ENCODE measurements at regions not wholly inside any gene's neighbourhood (a gene's known extent, or its start where the extent isn't known, plus 50 kb on each side); places are given as distances from the start of the nearest gene placed in this dataset.

DNA sequence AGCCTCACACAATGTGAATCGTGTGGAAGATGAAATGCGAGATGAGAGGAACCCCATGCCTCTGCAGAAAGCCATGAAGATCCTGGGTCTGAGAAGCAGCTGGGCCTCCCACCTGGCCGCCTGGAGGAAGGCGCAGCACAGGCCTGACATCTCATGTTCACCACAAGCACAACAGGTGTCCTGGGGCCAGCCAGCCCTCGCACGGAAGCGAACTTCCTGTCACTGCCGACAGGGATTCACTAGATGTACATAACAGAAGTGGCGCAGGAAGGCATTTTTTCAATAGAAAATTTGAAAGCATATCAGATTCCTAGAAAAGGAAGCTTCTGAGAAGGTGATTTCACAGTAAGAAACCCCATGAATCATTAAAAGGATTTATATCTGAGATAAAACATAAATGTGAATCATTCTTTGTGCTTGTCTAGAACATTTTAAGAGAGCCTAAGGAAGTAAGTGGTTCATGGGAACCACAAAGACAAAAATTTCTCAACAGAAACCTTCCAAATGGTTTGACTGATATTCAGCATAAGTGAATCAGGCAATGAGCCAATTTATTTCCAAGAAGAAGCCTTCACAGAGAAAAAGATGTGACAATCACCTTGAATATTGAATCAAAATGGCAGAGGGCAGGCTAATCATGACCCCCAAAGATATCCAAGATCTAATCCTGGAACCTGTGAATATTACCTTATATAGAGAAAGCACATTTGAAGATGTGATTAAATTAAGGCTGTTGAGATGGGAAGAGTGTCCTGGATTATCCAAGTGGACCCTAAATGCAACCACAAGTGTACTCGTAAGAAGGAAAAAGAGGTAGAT lies 311.9 kb downstream of the DUSP6 start:
- Mint-ChIP-seq H3K4me1 (peaks cover 51% of the 10 kb centered on the region), H3K4me3 (peak overlapping the region; percentile 73), H3K27me3 (no peaks in the 10 kb centered on the region), H3K36me3 (peaks cover 3% of the 10 kb centered on the region), H3K27ac (peak overlapping the region; percentile 94), H3K9me3 (peaks cover 10% of the 10 kb centered on the region)

- peaks cover 51% of the 10 kb centered on the region for H3K4me1 Mint-ChIP-seq
- peaks cover 10% of the 10 kb centered on the region for H3K9me3 Mint-ChIP-seq
- no peaks in the 10 kb centered on the region for H3K27me3 Mint-ChIP-seq
- no peak overlapping the region for H3K4me3 Mint-ChIP-seq
- peak overlapping the region; percentile 75 for H3K27ac Mint-ChIP-seq
- H3K36me3 Mint-ChIP-seq: peaks cover 3% of the 10 kb centered on the region
Measured at GRCh38 chr12:89038831-89039512, 313.3 kb downstream of the DUSP6 start.

- Mint-ChIP-seq H3K9me3 (no peaks in the 10 kb centered on the region), H3K4me1 (peaks cover 5% of the 10 kb centered on the region), H3K27me3 (no peaks in the 10 kb centered on the region), H3K4me3 (no peak overlapping the region), H3K27ac (no peak overlapping the region), H3K36me3 (no peaks in the 10 kb centered on the region)
Measured at GRCh38 chr12:89033062-89033461, 319.2 kb downstream of the DUSP6 start.

DNA sequence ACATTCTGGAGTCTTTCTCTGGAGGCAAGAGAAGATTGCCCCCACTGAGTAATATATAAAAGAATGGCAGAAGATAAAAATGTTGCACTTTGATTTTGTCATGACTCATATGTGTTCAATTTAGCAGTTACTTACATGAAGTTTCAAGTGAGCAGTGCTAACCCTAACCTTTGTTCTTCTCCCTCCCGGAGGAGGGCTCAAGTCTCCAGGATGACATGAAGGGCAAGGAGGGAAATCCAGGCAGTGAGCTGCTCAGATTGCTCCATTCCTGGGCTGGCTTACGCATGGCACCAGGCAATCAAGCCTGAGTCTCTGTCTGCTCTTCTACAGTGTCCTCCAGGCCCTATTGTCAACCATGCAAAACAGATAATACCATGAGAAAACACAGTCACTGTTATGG lies 322.3 kb downstream of the DUSP6 start:
- Mint-ChIP-seq H3K9me3 (no peaks in the 10 kb centered on the region), H3K4me1 (no peaks in the 10 kb centered on the region), H3K4me3 (no peak overlapping the region), H3K27ac (no peak overlapping the region), H3K27me3 (no peaks in the 10 kb centered on the region), H3K36me3 (no peaks in the 10 kb centered on the region)

DNA sequence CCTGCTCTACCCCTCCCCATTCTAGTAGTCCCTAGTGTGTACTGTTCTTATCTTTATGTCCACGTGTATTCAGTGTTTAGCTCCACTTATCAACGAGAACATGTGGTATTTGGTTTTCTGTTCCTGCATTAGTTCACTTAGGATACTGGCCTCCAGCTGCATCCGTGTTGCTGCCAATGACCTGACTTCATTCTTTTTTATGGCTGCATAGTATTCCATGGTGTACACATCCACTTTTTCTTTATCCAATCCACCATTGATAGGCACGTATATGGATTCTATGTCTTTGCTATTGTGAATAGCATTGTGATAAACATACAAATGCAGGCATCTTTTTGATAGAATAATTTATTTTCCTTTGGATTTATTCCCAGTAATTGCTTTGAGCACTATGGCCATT lies 327.7 kb downstream of the DUSP6 start:
- no peaks in the 10 kb centered on the region for H3K9me3 Mint-ChIP-seq
- H3K36me3 Mint-ChIP-seq: no peaks in the 10 kb centered on the region
- peaks cover 11% of the 10 kb centered on the region for H3K4me1 Mint-ChIP-seq
- H3K4me3 Mint-ChIP-seq: no peak overlapping the region
- H3K27ac Mint-ChIP-seq: no peak overlapping the region
- H3K27me3 Mint-ChIP-seq: no peaks in the 10 kb centered on the region

DNA sequence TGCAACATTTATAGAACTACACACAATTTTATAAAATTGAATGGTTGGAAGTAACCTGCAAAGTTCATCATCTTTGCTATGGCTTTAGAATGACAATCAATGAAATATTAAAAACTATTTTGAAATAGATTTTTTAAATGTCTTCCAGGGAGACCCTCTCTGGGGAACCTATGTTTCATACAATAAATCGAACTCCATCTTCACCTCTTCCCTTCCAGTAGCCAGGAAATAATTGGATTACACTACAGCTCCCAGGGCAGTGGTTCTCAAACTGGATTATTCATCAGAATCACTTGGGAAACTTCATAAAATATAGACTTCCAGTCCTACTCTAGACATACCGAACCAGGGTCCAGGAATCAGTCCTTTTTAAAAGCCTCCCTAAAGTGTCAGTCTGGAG lies 328.4 kb downstream of the DUSP6 start:
- peaks cover 11% of the 10 kb centered on the region for H3K4me1 Mint-ChIP-seq
- no peak overlapping the region for H3K27ac Mint-ChIP-seq
- no peaks in the 10 kb centered on the region for H3K36me3 Mint-ChIP-seq
- no peaks in the 10 kb centered on the region for H3K27me3 Mint-ChIP-seq
- H3K4me3 Mint-ChIP-seq: no peak overlapping the region
- H3K9me3 Mint-ChIP-seq: no peaks in the 10 kb centered on the region

- Mint-ChIP-seq H3K4me3 (no peak overlapping the region), H3K27ac (no peak overlapping the region), H3K27me3 (peaks cover 3% of the 10 kb centered on the region), H3K4me1 (peaks cover 14% of the 10 kb centered on the region), H3K36me3 (no peaks in the 10 kb centered on the region), H3K9me3 (no peaks in the 10 kb centered on the region)
Measured at GRCh38 chr12:89020689-89021088, 331.6 kb downstream of the DUSP6 start.

DNA sequence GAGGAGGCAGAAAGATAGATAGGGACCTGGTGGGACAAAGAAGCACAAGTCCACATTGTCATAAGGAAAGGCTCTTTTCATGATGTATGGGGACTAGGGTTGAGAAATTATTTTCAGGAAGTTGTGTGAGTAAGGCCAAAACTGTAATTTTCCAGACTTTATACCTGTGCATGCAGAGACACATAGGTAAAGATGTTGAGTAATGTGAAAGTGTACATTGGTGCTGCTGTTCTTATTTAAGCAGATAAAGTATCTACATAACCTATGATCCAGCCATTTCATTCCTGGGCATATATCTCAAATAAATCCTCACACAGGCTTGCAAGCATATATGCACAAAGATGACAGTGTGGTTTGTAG lies 332.2 kb downstream of the DUSP6 start:
- Mint-ChIP-seq H3K36me3 (no peaks in the 10 kb centered on the region), H3K4me3 (no peak overlapping the region), H3K27ac (no peak overlapping the region), H3K27me3 (peaks cover 4% of the 10 kb centered on the region), H3K4me1 (peaks cover 14% of the 10 kb centered on the region), H3K9me3 (no peaks in the 10 kb centered on the region)

- Mint-ChIP-seq H3K9me3 (no peaks in the 10 kb centered on the region), H3K4me1 (peaks cover 14% of the 10 kb centered on the region), H3K36me3 (no peaks in the 10 kb centered on the region), H3K4me3 (no peak overlapping the region), H3K27ac (no peak overlapping the region), H3K27me3 (peaks cover 4% of the 10 kb centered on the region)
Measured at GRCh38 chr12:89019439-89020120, 332.7 kb downstream of the DUSP6 start.

GRCh38 chr12:89016970-89017778 lies 335.1 kb downstream of the DUSP6 start:
- H3K27ac Mint-ChIP-seq: no peak overlapping the region
- peaks cover 4% of the 10 kb centered on the region for H3K27me3 Mint-ChIP-seq
- H3K4me3 Mint-ChIP-seq: no peak overlapping the region
- H3K36me3 Mint-ChIP-seq: no peaks in the 10 kb centered on the region
- no peaks in the 10 kb centered on the region for H3K9me3 Mint-ChIP-seq
- peaks cover 8% of the 10 kb centered on the region for H3K4me1 Mint-ChIP-seq

DNA sequence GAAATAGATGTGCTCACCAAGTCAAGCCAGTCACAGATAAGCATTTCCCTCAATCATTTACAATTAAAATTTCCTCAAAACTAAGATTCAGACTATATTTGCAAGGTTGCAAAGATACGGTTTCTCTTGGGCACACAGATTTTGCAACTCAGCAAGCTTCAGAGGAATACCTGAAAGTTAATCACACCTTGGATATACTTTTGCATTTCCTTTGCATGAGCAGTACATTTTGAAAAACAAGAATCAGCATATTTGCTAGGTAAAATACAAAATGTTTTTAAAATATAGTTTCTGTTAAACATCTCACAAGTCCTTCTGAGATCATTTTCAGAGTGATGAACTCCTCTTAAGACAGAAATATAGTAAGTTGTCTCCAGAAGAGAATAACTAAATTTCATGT lies 336.9 kb downstream of the DUSP6 start:
- Mint-ChIP-seq H3K4me1 (peaks cover 3% of the 10 kb centered on the region), H3K27me3 (peaks cover 4% of the 10 kb centered on the region), H3K36me3 (no peaks in the 10 kb centered on the region), H3K9me3 (no peaks in the 10 kb centered on the region), H3K27ac (no peak overlapping the region), H3K4me3 (no peak overlapping the region)

GRCh38 chr12:88998421-88998820 lies 353.9 kb downstream of the DUSP6 start:
- Mint-ChIP-seq H3K4me1 (no peaks in the 10 kb centered on the region), H3K9me3 (no peaks in the 10 kb centered on the region), H3K4me3 (no peak overlapping the region), H3K27me3 (peaks cover 8% of the 10 kb centered on the region), H3K27ac (no peak overlapping the region), H3K36me3 (no peaks in the 10 kb centered on the region)

DNA sequence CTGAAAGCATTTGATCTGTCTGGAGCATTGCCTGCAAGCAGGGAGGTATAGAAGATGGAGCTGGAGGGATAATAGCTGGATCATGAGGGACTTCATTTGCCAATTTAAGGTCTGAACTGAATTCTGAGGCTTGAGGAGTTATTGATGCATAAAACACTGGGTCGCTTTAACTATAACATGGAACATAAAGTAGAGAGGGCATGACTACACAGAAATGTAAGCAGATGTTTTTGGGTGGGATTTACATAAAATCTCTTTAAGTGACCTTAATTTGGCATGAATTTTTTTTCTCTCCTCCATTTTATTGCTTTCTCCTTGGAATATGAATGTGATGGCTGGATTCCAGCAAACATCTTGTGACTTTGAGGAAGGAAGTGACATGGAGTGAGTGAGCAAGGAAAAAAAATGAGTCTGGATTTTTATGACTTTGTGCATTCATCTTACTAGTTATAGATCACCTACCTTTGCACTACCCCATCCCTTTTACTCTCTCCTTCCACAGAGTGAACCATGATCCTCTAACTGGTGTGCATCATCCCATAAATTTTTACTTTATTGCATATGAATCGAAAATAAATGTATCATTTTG lies 356.0 kb downstream of the DUSP6 start:
- H3K4me1 Mint-ChIP-seq: no peaks in the 10 kb centered on the region
- no peaks in the 10 kb centered on the region for H3K36me3 Mint-ChIP-seq
- H3K27me3 Mint-ChIP-seq: peaks cover 11% of the 10 kb centered on the region
- no peak overlapping the region for H3K27ac Mint-ChIP-seq
- H3K4me3 Mint-ChIP-seq: no peak overlapping the region
- H3K9me3 Mint-ChIP-seq: no peaks in the 10 kb centered on the region

DNA sequence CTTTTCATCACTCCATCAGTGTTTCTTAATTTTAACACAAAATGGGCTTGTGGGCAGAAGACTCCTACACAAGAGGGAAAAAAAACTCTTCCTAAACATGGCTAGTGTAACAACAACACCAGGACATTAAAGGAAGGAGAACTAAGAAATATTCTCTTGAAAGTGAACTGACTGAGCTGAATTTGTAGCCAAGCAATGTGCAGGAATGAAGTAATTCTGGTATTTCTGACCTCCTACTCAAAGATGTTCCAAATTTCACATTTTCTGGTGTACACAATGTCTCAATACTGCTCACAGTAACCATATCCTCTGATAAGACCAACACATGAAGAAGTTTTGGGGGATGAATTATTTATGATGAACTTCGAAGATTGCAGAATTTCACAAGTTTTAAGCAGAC lies 357.3 kb downstream of the DUSP6 start:
- no peaks in the 10 kb centered on the region for H3K4me1 Mint-ChIP-seq
- no peaks in the 10 kb centered on the region for H3K9me3 Mint-ChIP-seq
- H3K27me3 Mint-ChIP-seq: peaks cover 11% of the 10 kb centered on the region
- no peaks in the 10 kb centered on the region for H3K36me3 Mint-ChIP-seq
- H3K4me3 Mint-ChIP-seq: no peak overlapping the region
- no peak overlapping the region for H3K27ac Mint-ChIP-seq

GRCh38 chr12:88994537-88994936 lies 357.8 kb downstream of the DUSP6 start:
- H3K4me1 Mint-ChIP-seq: no peaks in the 10 kb centered on the region
- no peak overlapping the region for H3K4me3 Mint-ChIP-seq
- no peaks in the 10 kb centered on the region for H3K9me3 Mint-ChIP-seq
- H3K27ac Mint-ChIP-seq: no peak overlapping the region
- H3K36me3 Mint-ChIP-seq: no peaks in the 10 kb centered on the region
- peaks cover 11% of the 10 kb centered on the region for H3K27me3 Mint-ChIP-seq
